Neural cell (in vitro differentiated cells): ENCODE measurements at regions not wholly inside any gene's neighbourhood (a gene's known extent, or its start where the extent isn't known, plus 50 kb on each side); places are given as distances from the start of the nearest gene placed in this dataset.

ENCODE experiments used
- H2AFZ ChIP-seq: fragments of 200-600, 300-800 bp; sonication (generic), shearing (Covaris generic); 2 replicates; pipeline ENCODE4 v1.6.0; 2014; ENCODE audit warnings: low read depth, mild to moderate bottlenecking, antibody characterized with exemption, low read length, moderate library complexity
- H3F3A ChIP-seq: fragments of 200-600 bp; shearing (Covaris generic); 2 replicates; pipeline ENCODE4 v1.6.1; 2016; ENCODE audit warnings: mild to moderate bottlenecking, moderate library complexity, mixed read lengths, antibody characterized with exemption, low read length; ENCODE audit not compliant: insufficient read depth, poor library complexity, severe bottlenecking
- H3K27ac ChIP-seq: fragments of 200-600, 300-800 bp; sonication (generic), shearing (Covaris generic); 2 replicates; pipeline ENCODE4 v1.5.1; 2014; ENCODE audit warnings: mild to moderate bottlenecking, low read length, moderate library complexity
- H3K27me3 ChIP-seq: fragments of 300-800, 200-600 bp; sonication (generic), shearing (Covaris generic); 2 replicates; pipeline ENCODE4 v1.6.0; 2014; ENCODE audit warnings: mild to moderate bottlenecking, low read depth, low read length, moderate library complexity; ENCODE audit not compliant: insufficient read depth
- H3K36me3 ChIP-seq: fragments of 300-800, 200-600 bp; sonication (generic), shearing (Covaris generic); 2 replicates; pipeline ENCODE4 v1.5.1; 2014; ENCODE audit warnings: mild to moderate bottlenecking, antibody characterized with exemption, low read length, moderate library complexity; ENCODE audit not compliant: insufficient read depth
- H3K4me2 ChIP-seq: fragments of 300-800, 200-600 bp; sonication (generic), shearing (Covaris generic); 2 replicates; pipeline ENCODE4 v1.6.0; 2014; ENCODE audit warnings: mild to moderate bottlenecking, low read length
- H3K4me3 ChIP-seq: fragments of 300-800, 200-600 bp; sonication (generic), shearing (Covaris generic); 2 replicates; pipeline ENCODE4 v1.5.1; 2014; ENCODE audit warnings: mild to moderate bottlenecking, low read length, moderate library complexity
- H3K79me2 ChIP-seq: fragments of 200-600 bp; shearing (Covaris generic); replicated peaks from 2 replicates; pipeline ENCODE4 v1.6.0; 2014; ENCODE audit warnings: mild to moderate bottlenecking, low read length, moderate library complexity; ENCODE audit not compliant: insufficient read depth
- H3K9ac ChIP-seq: fragments of 300-800, 200-600 bp; sonication (generic), shearing (Covaris generic); 2 replicates; pipeline ENCODE4 v1.6.1; 2016; ENCODE audit warnings: mild to moderate bottlenecking, low read length, mixed read lengths
- H3K9me2 ChIP-seq: fragments of 200-600 bp; shearing (Covaris generic); 2 replicates; pipeline ENCODE4 v1.6.1; 2016; ENCODE audit warnings: mild to moderate bottlenecking, low read length, mixed read lengths; ENCODE audit not compliant: insufficient read depth
- H3K9me3 ChIP-seq: fragments of 200-600, 300-800 bp; sonication (generic), shearing (Covaris generic); 2 replicates; pipeline ENCODE4 v1.6.1; 2016; ENCODE audit warnings: mild to moderate bottlenecking, mixed run types, low read length, moderate library complexity, mixed read lengths
- H4K20me1 ChIP-seq: fragments of 200-600 bp; shearing (Covaris generic); 2 replicates; pipeline ENCODE4 v1.6.1; 2016; ENCODE audit warnings: mild to moderate bottlenecking, mixed run types; ENCODE audit not compliant: insufficient read depth
- EP300 ChIP-seq: fragments of 450-650 bp; conservative IDR thresholded peaks from 2 replicates; pipeline ENCODE4 v1.6.1; 2014; ENCODE audit warnings: antibody characterized with exemption, mild to moderate bottlenecking, moderate library complexity; ENCODE audit not compliant: poor library complexity, severe bottlenecking
- EZH2 ChIP-seq: fragments of 200-600, 300-800 bp; shearing (Covaris generic), sonication (generic); IDR thresholded peaks from 2 replicates; pipeline ENCODE4 v1.6.1; 2014; ENCODE audit warnings: antibody characterized with exemption, low read length, borderline replicate concordance, mild to moderate bottlenecking; ENCODE audit not compliant: insufficient read depth, poor library complexity, severe bottlenecking
- MXI1 ChIP-seq: fragments of 450-650 bp; conservative IDR thresholded peaks from 2 replicates; pipeline ENCODE4 v1.6.1; 2014; ENCODE audit warnings: antibody characterized with exemption, mild to moderate bottlenecking; ENCODE audit not compliant: poor library complexity, severe bottlenecking
- POLR2AphosphoS5 ChIP-seq: IDR thresholded peaks from 2 replicates; pipeline ENCODE4 v1.6.1; 2012
- RAD21 ChIP-seq: fragments of 450-650 bp; conservative IDR thresholded peaks from 2 replicates; pipeline ENCODE4 v1.6.1; 2014; ENCODE audit warnings: antibody characterized with exemption, mild to moderate bottlenecking, moderate library complexity
- SMC3 ChIP-seq: fragments of 450-650 bp; conservative IDR thresholded peaks from 2 replicates; pipeline ENCODE4 v1.6.1; 2014; ENCODE audit warnings: antibody characterized with exemption, mild to moderate bottlenecking, moderate library complexity; ENCODE audit not compliant: poor library complexity
- TAF1 ChIP-seq: IDR thresholded peaks from 2 replicates; pipeline ENCODE4 v1.6.1; 2012; ENCODE audit warnings: low read depth
- TF ChIP-seq, protein P1 (sequence below): IDR thresholded peaks from 2 replicates; pipeline ENCODE4 v1.6.1; 2012; ENCODE audit warnings: borderline replicate concordance
- TF ChIP-seq, protein P2 (sequence below): fragments of 450-650 bp; IDR thresholded peaks from 2 replicates; pipeline ENCODE4 v1.5.1; 2014; ENCODE audit warnings: antibody characterized with exemption, mild to moderate bottlenecking, moderate library complexity; ENCODE audit not compliant: poor library complexity, severe bottlenecking

DNA sequence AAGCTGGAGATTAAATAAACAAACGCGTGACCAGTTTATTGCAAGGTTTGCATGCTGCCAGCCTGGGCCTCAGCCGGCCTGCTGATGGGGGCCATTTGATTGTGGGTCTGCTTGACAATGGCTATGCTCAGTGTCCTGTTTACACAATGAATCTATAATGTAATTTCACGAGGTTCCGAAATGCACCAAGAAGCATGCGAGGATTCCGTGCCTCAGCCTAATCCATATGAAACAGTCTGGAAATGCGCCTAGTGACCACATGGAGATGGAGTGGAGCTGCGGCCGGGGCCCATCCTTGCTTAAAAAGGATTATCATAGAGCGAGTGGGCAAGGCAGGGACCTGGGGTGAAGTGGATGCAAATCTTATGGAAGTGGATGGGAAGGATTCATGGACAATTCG is 382.4 kb downstream of the CDK5RAP2 start:
- Histone ChIP-seq H3K9me3 (no peaks in the 10 kb centered on the region), H3K9ac (no peak overlapping the region), H3K27me3 (no peaks in the 10 kb centered on the region), H3K27ac (no peak overlapping the region), H3K79me2 (no peaks in the 10 kb centered on the region), H3K4me3 (no peak overlapping the region), H2AFZ (no peak overlapping the region), H3K9me2 (no peaks in the 10 kb centered on the region), H4K20me1 (no peaks in the 10 kb centered on the region), H3F3A (no peaks in the 10 kb centered on the region), H3K4me2 (no peak overlapping the region), H3K36me3 (no peaks in the 10 kb centered on the region)
- TF ChIP-seq RAD21 (no peak), MXI1 (no peak), SMC3 (no peak), EZH2 (no peak), TAF1 (no peak), POLR2AphosphoS5 (no peak), EP300 (no peak)
- TF ChIP-seq, protein P1, sequence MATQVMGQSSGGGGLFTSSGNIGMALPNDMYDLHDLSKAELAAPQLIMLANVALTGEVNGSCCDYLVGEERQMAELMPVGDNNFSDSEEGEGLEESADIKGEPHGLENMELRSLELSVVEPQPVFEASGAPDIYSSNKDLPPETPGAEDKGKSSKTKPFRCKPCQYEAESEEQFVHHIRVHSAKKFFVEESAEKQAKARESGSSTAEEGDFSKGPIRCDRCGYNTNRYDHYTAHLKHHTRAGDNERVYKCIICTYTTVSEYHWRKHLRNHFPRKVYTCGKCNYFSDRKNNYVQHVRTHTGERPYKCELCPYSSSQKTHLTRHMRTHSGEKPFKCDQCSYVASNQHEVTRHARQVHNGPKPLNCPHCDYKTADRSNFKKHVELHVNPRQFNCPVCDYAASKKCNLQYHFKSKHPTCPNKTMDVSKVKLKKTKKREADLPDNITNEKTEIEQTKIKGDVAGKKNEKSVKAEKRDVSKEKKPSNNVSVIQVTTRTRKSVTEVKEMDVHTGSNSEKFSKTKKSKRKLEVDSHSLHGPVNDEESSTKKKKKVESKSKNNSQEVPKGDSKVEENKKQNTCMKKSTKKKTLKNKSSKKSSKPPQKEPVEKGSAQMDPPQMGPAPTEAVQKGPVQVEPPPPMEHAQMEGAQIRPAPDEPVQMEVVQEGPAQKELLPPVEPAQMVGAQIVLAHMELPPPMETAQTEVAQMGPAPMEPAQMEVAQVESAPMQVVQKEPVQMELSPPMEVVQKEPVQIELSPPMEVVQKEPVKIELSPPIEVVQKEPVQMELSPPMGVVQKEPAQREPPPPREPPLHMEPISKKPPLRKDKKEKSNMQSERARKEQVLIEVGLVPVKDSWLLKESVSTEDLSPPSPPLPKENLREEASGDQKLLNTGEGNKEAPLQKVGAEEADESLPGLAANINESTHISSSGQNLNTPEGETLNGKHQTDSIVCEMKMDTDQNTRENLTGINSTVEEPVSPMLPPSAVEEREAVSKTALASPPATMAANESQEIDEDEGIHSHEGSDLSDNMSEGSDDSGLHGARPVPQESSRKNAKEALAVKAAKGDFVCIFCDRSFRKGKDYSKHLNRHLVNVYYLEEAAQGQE, result no peak
- TF ChIP-seq, protein P2, sequence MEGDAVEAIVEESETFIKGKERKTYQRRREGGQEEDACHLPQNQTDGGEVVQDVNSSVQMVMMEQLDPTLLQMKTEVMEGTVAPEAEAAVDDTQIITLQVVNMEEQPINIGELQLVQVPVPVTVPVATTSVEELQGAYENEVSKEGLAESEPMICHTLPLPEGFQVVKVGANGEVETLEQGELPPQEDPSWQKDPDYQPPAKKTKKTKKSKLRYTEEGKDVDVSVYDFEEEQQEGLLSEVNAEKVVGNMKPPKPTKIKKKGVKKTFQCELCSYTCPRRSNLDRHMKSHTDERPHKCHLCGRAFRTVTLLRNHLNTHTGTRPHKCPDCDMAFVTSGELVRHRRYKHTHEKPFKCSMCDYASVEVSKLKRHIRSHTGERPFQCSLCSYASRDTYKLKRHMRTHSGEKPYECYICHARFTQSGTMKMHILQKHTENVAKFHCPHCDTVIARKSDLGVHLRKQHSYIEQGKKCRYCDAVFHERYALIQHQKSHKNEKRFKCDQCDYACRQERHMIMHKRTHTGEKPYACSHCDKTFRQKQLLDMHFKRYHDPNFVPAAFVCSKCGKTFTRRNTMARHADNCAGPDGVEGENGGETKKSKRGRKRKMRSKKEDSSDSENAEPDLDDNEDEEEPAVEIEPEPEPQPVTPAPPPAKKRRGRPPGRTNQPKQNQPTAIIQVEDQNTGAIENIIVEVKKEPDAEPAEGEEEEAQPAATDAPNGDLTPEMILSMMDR, result no peak

DNA sequence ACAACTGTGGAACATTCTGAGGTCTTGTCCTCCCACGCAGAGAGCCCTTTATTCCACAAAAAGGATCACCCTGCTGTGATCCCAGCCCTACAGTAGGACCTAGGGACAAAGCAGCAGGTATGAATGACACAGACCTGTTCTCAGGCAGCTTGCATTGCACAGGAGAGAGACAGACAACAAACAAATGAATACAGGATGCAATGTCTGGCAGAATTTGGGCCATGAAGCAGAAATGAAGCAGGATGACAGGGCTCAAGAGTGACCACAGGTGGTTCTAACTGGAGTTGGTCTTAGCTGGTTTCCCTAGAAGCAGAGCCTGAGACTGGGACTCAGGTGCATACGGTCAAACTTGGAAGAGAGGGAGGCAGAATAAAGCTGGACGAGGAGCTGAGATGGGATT is 388.8 kb downstream of the CDK5RAP2 start:
- Histone ChIP-seq H3K4me2 (no peak overlapping the region), H3K9me3 (no peaks in the 10 kb centered on the region), H2AFZ (no peak overlapping the region), H3F3A (no peaks in the 10 kb centered on the region), H3K9ac (no peak overlapping the region), H4K20me1 (no peaks in the 10 kb centered on the region), H3K27ac (no peak overlapping the region), H3K9me2 (no peaks in the 10 kb centered on the region), H3K79me2 (no peaks in the 10 kb centered on the region), H3K4me3 (no peak overlapping the region), H3K36me3 (no peaks in the 10 kb centered on the region), H3K27me3 (no peaks in the 10 kb centered on the region)
- TF ChIP-seq EZH2 (no peak), SMC3 (no peak), MXI1 (no peak), EP300 (no peak), POLR2AphosphoS5 (no peak), RAD21 (no peak), TAF1 (no peak)
- TF ChIP-seq, protein P1, result no peak
- TF ChIP-seq, protein P2, result no peak
